Kidney glomerular epithelial cell (primary cell): ENCODE measurements at regions not wholly inside any gene's neighbourhood (a gene's known extent, or its start where the extent isn't known, plus 50 kb on each side); places are given as distances from the start of the nearest gene placed in this dataset.

Experiments used
- DNase-seq: peaks from one replicate; lab custom pipeline; 2025; lab: John Stamatoyannopoulos, UW

GRCh38 chr21:43274022-43274945 lies 105.5 kb downstream of the CRYAA start:
- DNase-seq = no peak

- DNase-seq = no peak
Observed at GRCh38 chr21:43273708-43274021, 104.9 kb downstream of the CRYAA start.

- DNase-seq = no peak
Observed at GRCh38 chr21:43273016-43273707, 104.4 kb downstream of the CRYAA start.

GRCh38 chr21:43272591-43272990 lies 103.8 kb downstream of the CRYAA start:
- no peak for DNase-seq

GRCh38 chr21:43271452-43272020 lies 102.7 kb downstream of the CRYAA start:
- no peak for DNase-seq

GRCh38 chr21:43270800-43271301 lies 102.0 kb downstream of the CRYAA start:
- DNase-seq = no peak

- no peak for DNase-seq
Observed at GRCh38 chr21:43269957-43270705, 101.3 kb downstream of the CRYAA start.

GRCh38 chr21:43269440-43269839 lies 100.6 kb downstream of the CRYAA start:
- no peak for DNase-seq

GRCh38 chr21:43268804-43269186 lies 100.0 kb downstream of the CRYAA start:
- no peak for DNase-seq

GRCh38 chr21:43268086-43268803 lies 99.4 kb downstream of the CRYAA start:
- DNase-seq = no peak

- no peak for DNase-seq
Observed at GRCh38 chr21:43267391-43268085, 98.7 kb downstream of the CRYAA start.

- DNase-seq = no peak
Observed at GRCh38 chr21:43266534-43266933, 97.7 kb downstream of the CRYAA start.

- DNase-seq = no peak
Observed at GRCh38 chr21:43262427-43262826, 93.6 kb downstream of the CRYAA start.
